ENCODE measurements at regions not wholly inside any gene's neighbourhood (a gene's known extent, or its start where the extent isn't known, plus 50 kb on each side); places are given as distances from the start of the nearest gene placed in this dataset.
A peak's percentile ranks its signal among the peaks of the same experiment; 100 is the strongest.

- no peak for DNase-seq (ENCODE audit: low spot score)
These were observed 217.0 kb downstream of the DMRT2 start for GRCh38 chr9:1267141-1267570.

GRCh38 chr9:1267581-1267980 is 217.4 kb downstream of the DMRT2 start:
- peak; percentile 60 for DNase-seq (ENCODE audit: low spot score)

- DNase-seq (ENCODE audit: low spot score) = no peak
These were observed 219.6 kb downstream of the DMRT2 start for GRCh38 chr9:1269533-1270315.

- no peak for DNase-seq (ENCODE audit: low spot score)
These were observed 221.2 kb downstream of the DMRT2 start for GRCh38 chr9:1271367-1271766.

- no peak for DNase-seq (ENCODE audit: low spot score)
These were observed 221.6 kb downstream of the DMRT2 start for GRCh38 chr9:1271786-1272185.

GRCh38 chr9:1272488-1272887 is 222.3 kb downstream of the DMRT2 start:
- no peak for DNase-seq (ENCODE audit: low spot score)

- no peak for DNase-seq (ENCODE audit: low spot score)
These were observed 223.7 kb downstream of the DMRT2 start for GRCh38 chr9:1273859-1274258.

GRCh38 chr9:1274334-1274733 is 224.2 kb downstream of the DMRT2 start:
- DNase-seq (ENCODE audit: low spot score) = no peak

GRCh38 chr9:1276474-1276873 is 226.3 kb downstream of the DMRT2 start:
- DNase-seq (ENCODE audit: low spot score) = no peak

GRCh38 chr9:1284727-1285126 is 234.6 kb downstream of the DMRT2 start:
- DNase-seq (ENCODE audit: low spot score) = no peak

- DNase-seq (ENCODE audit: low spot score) = no peak
These were observed 235.4 kb downstream of the DMRT2 start for GRCh38 chr9:1285526-1285925.

- no peak for DNase-seq (ENCODE audit: low spot score)
These were observed 242.2 kb downstream of the DMRT2 start for GRCh38 chr9:1292384-1292783.

- DNase-seq (ENCODE audit: low spot score) = no peak
These were observed 244.6 kb downstream of the DMRT2 start for GRCh38 chr9:1294641-1295258.

- no peak for DNase-seq (ENCODE audit: low spot score)
These were observed 246.2 kb downstream of the DMRT2 start for GRCh38 chr9:1296331-1296730.

- DNase-seq (ENCODE audit: low spot score) = no peak
These were observed 247.9 kb downstream of the DMRT2 start for GRCh38 chr9:1298046-1298445.

GRCh38 chr9:1300941-1301340 is 250.8 kb downstream of the DMRT2 start:
- no peak for DNase-seq (ENCODE audit: low spot score)

GRCh38 chr9:1303932-1304331 is 253.8 kb downstream of the DMRT2 start:
- no peak for DNase-seq (ENCODE audit: low spot score)

GRCh38 chr9:1311462-1312042 is 261.4 kb downstream of the DMRT2 start:
- DNase-seq (ENCODE audit: low spot score) = no peak

- no peak for DNase-seq (ENCODE audit: low spot score)
These were observed 269.3 kb downstream of the DMRT2 start for GRCh38 chr9:1319436-1319835.

- DNase-seq (ENCODE audit: low spot score) = no peak
These were observed 269.9 kb downstream of the DMRT2 start for GRCh38 chr9:1320051-1320557.

GRCh38 chr9:1320607-1321195 is 270.5 kb downstream of the DMRT2 start:
- DNase-seq (ENCODE audit: low spot score) = no peak

- DNase-seq (ENCODE audit: low spot score) = no peak
These were observed 277.3 kb downstream of the DMRT2 start for GRCh38 chr9:1327467-1327866.

GRCh38 chr9:1328341-1328740 is 278.2 kb downstream of the DMRT2 start:
- no peak for DNase-seq (ENCODE audit: low spot score)
